H1 (cell line): ENCODE measurements at regions not wholly inside any gene's neighbourhood (a gene's known extent, or its start where the extent isn't known, plus 50 kb on each side); places are given as distances from the start of the nearest gene placed in this dataset.

ENCODE experiments used
- CTCF ChIA-PET: fragments of 300-600 bp; sonication (Branson Sonifier 250); formaldehyde crosslinking; loops from one replicate; lab custom pipeline; 2021; ENCODE audit not compliant: partially characterized antibody; lab: Charles Lee
- POLR2A ChIA-PET: fragments of 300-600 bp; sonication (Branson Sonifier 250); formaldehyde crosslinking; loops from one replicate; lab custom pipeline; 2021; ENCODE audit warnings: inconsistent platforms; ENCODE audit not compliant: partially characterized antibody; lab: Charles Lee
- DNase-seq, 2 experiments: peaks; one replicate each; pipeline versions ENCODE4 v3.0.0 to v3.0.0-alpha.2; 2010 to 2022; ENCODE audit warnings: low spot score in 2 of 2, low read depth in 1 of 2, mixed read lengths in 1 of 2
- FAIRE-seq: peaks from 2 replicates; lab custom pipeline; 2011; peaks lifted over from hg19 to GRCh38; lab: Jason Lieb, UNC
- H2AFZ ChIP-seq: 2 replicates; pipeline ENCODE4 v1.8.1; 2012; ENCODE audit warnings: low read length, inconsistent platforms
- H2AK5ac ChIP-seq: 2 replicates; pipeline ENCODE4 v1.6.1; 2013; ENCODE audit warnings: low read depth, low read length
- H2BK120ac ChIP-seq: replicated peaks from 2 replicates; pipeline ENCODE3; 2013; ENCODE audit warnings: low read depth, low read length, inconsistent platforms
- H2BK12ac ChIP-seq: 2 replicates; pipeline ENCODE4 v1.6.1; 2013; ENCODE audit warnings: low read depth, low read length
- H2BK15ac ChIP-seq: 2 replicates; pipeline ENCODE4 v1.6.1; 2013; ENCODE audit warnings: low read length
- H2BK20ac ChIP-seq: 2 replicates; pipeline ENCODE4 v1.6.1; 2013; ENCODE audit warnings: low read length
- H2BK5ac ChIP-seq: 2 replicates; pipeline ENCODE4 v1.6.1; 2013; ENCODE audit warnings: low read depth, low read length
- H3K14ac ChIP-seq: 2 replicates; pipeline ENCODE4 v1.6.1; 2013; ENCODE audit warnings: inconsistent platforms; ENCODE audit not compliant: insufficient read length
- H3K18ac ChIP-seq: 2 replicates; pipeline ENCODE4 v1.6.1; 2013; ENCODE audit warnings: low read length; ENCODE audit errors: extremely low read depth
- H3K23ac ChIP-seq: 2 replicates; pipeline ENCODE4 v1.6.1; 2013; ENCODE audit warnings: inconsistent platforms; ENCODE audit not compliant: insufficient read length
- H3K23me2 ChIP-seq: 2 replicates; pipeline ENCODE4 v1.6.1; 2013; ENCODE audit warnings: low read depth, low read length
- H3K27ac ChIP-seq: 2 replicates; pipeline ENCODE4 v1.6.1; 2011; ENCODE audit warnings: low read depth, low read length, inconsistent platforms
- H3K27me3 ChIP-seq, 4 experiments: replicated peaks in 1 of 4; 1 replicate in 1 of 4; 2 replicates in 3 of 4; pipeline versions ENCODE4 v1.6.1 to v1.8.1; 2011 to 2013; ENCODE audit warnings: low read length in 3 of 4, mild to moderate bottlenecking in 3 of 4, inconsistent platforms in 2 of 4, mixed read lengths in 2 of 4, moderate library complexity in 1 of 4; ENCODE audit not compliant: control insufficient read depth in 3 of 4, insufficient read depth in 3 of 4; ENCODE audit errors: extremely low read depth in 1 of 4
- H3K36me3 ChIP-seq, 4 experiments: 2 replicates each; pipeline versions ENCODE4 v1.6.1 to v1.8.1; 2011 to 2013; ENCODE audit warnings: mild to moderate bottlenecking in 4 of 4, low read length in 3 of 4, moderate library complexity in 2 of 4, control low read depth in 1 of 4, inconsistent platforms in 1 of 4; ENCODE audit not compliant: insufficient read depth in 4 of 4, control insufficient read depth in 2 of 4
- H3K4ac ChIP-seq: replicated peaks from 2 replicates; pipeline ENCODE3; 2013; ENCODE audit warnings: low read length, low read depth, mixed read lengths, inconsistent platforms; ENCODE audit not compliant: insufficient read length
- H3K4me1 ChIP-seq, 4 experiments: replicated peaks in 1 of 4; 1 replicate in 1 of 4; 2 replicates in 3 of 4; pipeline versions ENCODE4 v1.6.1 to v1.8.1; 2011 to 2013; ENCODE audit warnings: low read length in 3 of 4, inconsistent platforms in 2 of 4, mixed read lengths in 1 of 4; ENCODE audit not compliant: insufficient read depth in 4 of 4, control insufficient read depth in 3 of 4
- H3K4me2 ChIP-seq, 2 experiments: 2 replicates each; pipeline versions ENCODE4 v1.6.1 to v1.8.1; 2011 to 2013; ENCODE audit warnings: low read depth in 2 of 2, low read length in 2 of 2, control low read depth in 1 of 2, inconsistent platforms in 1 of 2, mild to moderate bottlenecking in 1 of 2; ENCODE audit not compliant: insufficient read depth in 1 of 2
- H3K4me3 ChIP-seq, 4 experiments: fragments of 200-600, 300-600 bp in 1 of 4; sonication (generic), shearing (Covaris generic), sonication (Bioruptor Twin) in 1 of 4; 2 replicates each; pipeline versions ENCODE4 v1.5.1 to v1.8.1; 2011 to 2016; ENCODE audit warnings: low read length in 4 of 4, low read depth in 3 of 4, control low read depth in 2 of 4, inconsistent platforms in 2 of 4, mild to moderate bottlenecking in 2 of 4, mixed read lengths in 1 of 4, moderate library complexity in 1 of 4; ENCODE audit not compliant: insufficient read depth in 2 of 4; ENCODE audit errors: extremely low read depth in 1 of 4
- H3K56ac ChIP-seq: replicated peaks from 2 replicates; pipeline ENCODE3; 2013; ENCODE audit warnings: low read depth, mild to moderate bottlenecking, mixed read lengths, low read length, inconsistent platforms; ENCODE audit not compliant: insufficient read length
- H3K79me1 ChIP-seq: 2 replicates; pipeline ENCODE4 v1.6.1; 2013; ENCODE audit warnings: low read depth, low read length, control low read depth
- H3K79me2 ChIP-seq, 2 experiments: 2 replicates each; pipeline versions ENCODE4 v1.6.1 to v1.8.1; 2012 to 2013; ENCODE audit warnings: low read length in 2 of 2, mild to moderate bottlenecking in 2 of 2, inconsistent platforms in 1 of 2; ENCODE audit not compliant: insufficient read depth in 2 of 2, control insufficient read depth in 1 of 2
- H3K9ac ChIP-seq, 4 experiments: replicated peaks in 1 of 4; 1 replicate in 1 of 4; 2 replicates in 3 of 4; pipeline versions ENCODE4 v1.6.1 to v1.8.1; 2011 to 2013; ENCODE audit warnings: low read depth in 3 of 4, low read length in 3 of 4, control low read depth in 2 of 4, mild to moderate bottlenecking in 2 of 4, moderate library complexity in 2 of 4, inconsistent platforms in 1 of 4; ENCODE audit errors: extremely low read depth in 1 of 4
- H3K9me3 ChIP-seq, 2 experiments: 2 replicates each; pipeline versions ENCODE4 v1.6.1 to v1.8.1; 2012 to 2013; ENCODE audit warnings: mild to moderate bottlenecking in 2 of 2, moderate library complexity in 2 of 2, control low read depth in 1 of 2, inconsistent platforms in 1 of 2, low read depth in 1 of 2, low read length in 1 of 2, mixed read lengths in 1 of 2; ENCODE audit not compliant: insufficient read depth in 2 of 2
- H4K20me1 ChIP-seq, 2 experiments: replicated peaks in 1 of 2; 2 replicates each; pipeline versions ENCODE3 to v1.8.1; 2011 to 2013; ENCODE audit warnings: inconsistent platforms in 2 of 2, low read length in 2 of 2, mild to moderate bottlenecking in 1 of 2; ENCODE audit not compliant: insufficient read depth in 2 of 2, control insufficient read depth in 1 of 2
- H4K5ac ChIP-seq: 2 replicates; pipeline ENCODE4 v1.6.1; 2013; ENCODE audit warnings: low read length, low read depth, mixed read lengths, inconsistent platforms; ENCODE audit not compliant: insufficient read length
- H4K8ac ChIP-seq: 2 replicates; pipeline ENCODE4 v1.8.0; 2013; ENCODE audit warnings: mild to moderate bottlenecking, moderate library complexity, low read length, inconsistent platforms; ENCODE audit not compliant: insufficient read depth; ENCODE audit errors: extremely low read depth
- H4K91ac ChIP-seq: replicated peaks from 2 replicates; pipeline ENCODE3; 2013; ENCODE audit warnings: low read length, mixed read lengths, inconsistent platforms; ENCODE audit not compliant: insufficient read length
- ASH2L ChIP-seq: fragments of 200-600, 300-600 bp; sonication (generic); IDR thresholded peaks from one replicate; pipeline ENCODE4 v1.7.1; 2017; ENCODE audit warnings: low read length
- SIRT6 ChIP-seq: IDR thresholded peaks from one replicate; pipeline ENCODE4 v1.7.1; 2012; ENCODE audit warnings: low read length, inconsistent platforms
- WGBS, 2 experiments: shearing (Covaris generic) in 1 of 2; methylation state at CpG; one replicate each; pipeline versions ENCODE4 v1.1.6 to v1.1.7; 2013 to 2015; ENCODE audit warnings: low lambda C conversion rate in 2 of 2, mixed read lengths in 2 of 2, inconsistent platforms in 1 of 2, low coverage in 1 of 2, missing lambda C conversion rate in 1 of 2; ENCODE audit not compliant: insufficient replicate concordance in 2 of 2, insufficient coverage in 1 of 2, insufficient read length in 1 of 2; ENCODE audit errors: extremely low coverage in 1 of 2, missing lambda C conversion rate in 1 of 2; 5-methylcytosine and 5-hydroxymethylcytosine counted together

DNA sequence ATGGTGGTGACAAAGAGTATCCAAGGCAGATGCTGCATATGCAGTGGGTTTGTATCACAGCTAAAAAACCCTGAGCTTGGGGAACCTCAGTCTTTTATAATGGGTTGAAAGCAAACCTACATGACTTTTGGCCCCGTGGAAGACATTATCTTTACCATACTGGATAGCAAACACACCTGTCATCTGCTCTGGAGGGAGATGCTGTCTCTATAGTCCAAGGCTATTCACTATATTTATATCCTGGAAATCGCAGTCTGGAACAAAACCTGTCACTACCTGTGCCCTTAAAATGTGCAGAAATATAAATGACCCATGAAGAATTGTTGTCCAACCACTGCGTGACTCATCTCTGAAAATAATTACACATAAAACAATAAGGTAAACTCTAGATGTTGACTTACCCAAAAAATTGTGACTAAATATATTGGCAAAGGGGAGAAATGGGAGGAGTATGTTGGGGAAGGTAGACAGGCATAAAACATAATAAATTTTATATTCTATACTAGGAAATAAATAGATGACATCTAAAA lies 121.0 kb upstream of the CXADR start:
- Histone ChIP-seq H3K9ac (no peak overlapping the region), H3K4me3 (no peak overlapping the region), H4K5ac (no peak overlapping the region), H2BK12ac (no peak overlapping the region), H2BK120ac (no peak overlapping the region), H3K79me1 (no peaks in the 10 kb centered on the region), H3K23ac (no peak overlapping the region), H2BK15ac (no peak overlapping the region), H2BK20ac (no peak overlapping the region), H3K4me2 (no peak overlapping the region), H3K23me2 (no peaks in the 10 kb centered on the region), H3K56ac (no peak overlapping the region), H3K27me3 (no peaks in the 10 kb centered on the region), H3K4ac (no peak overlapping the region), H3K14ac (no peak overlapping the region), H4K91ac (no peak overlapping the region), H3K18ac (no peak overlapping the region), H2BK5ac (no peak overlapping the region), H3K9me3 (no peaks in the 10 kb centered on the region), H2AFZ (no peak overlapping the region), H4K8ac (no peak overlapping the region), H3K27ac (no peak overlapping the region), H2AK5ac (no peak overlapping the region), H3K36me3 (no peaks in the 10 kb centered on the region), H4K20me1 (no peaks in the 10 kb centered on the region), H3K79me2 (no peaks in the 10 kb centered on the region), H3K4me1 (peaks cover 0 to under 1% (median 0%) of the 10 kb centered on the region in 4 experiments; a peak in 1 of 7 replicates)
- POLR2A ChIA-PET: no interaction called here
- CTCF ChIA-PET: interaction anchor here (0.6 to 2.3 kb wide), 4 partner anchors 9 to 502 kb away, joined by 3 to 6 read pairs (median 4); no protein-coding TSS in a partner anchor
- DNase-seq (no peak), FAIRE-seq (no peak)
- WGBS, 2 experiments: 91% methylated on average over 3 of the region's 3 CpGs; no CpG with 5 or more reads in 1 of the 2 experiments
- TF ChIP-seq SIRT6: no peak
- no peak for TF ChIP-seq ASH2L
